GM18870 (cell line): ENCODE measurements at regions not wholly inside any gene's neighbourhood (a gene's known extent, or its start where the extent isn't known, plus 50 kb on each side); places are given as distances from the start of the nearest gene placed in this dataset.
"Not testable (repeated sequence)": the region's sequence is repeated elsewhere in the genome, so short reads cannot be mapped to it uniquely, and the experiment has no call there.

Experiments
- ATAC-seq: cut with Tn5 transposase; IDR thresholded peaks from one replicate; pipeline ENCODE4 v1.9.1; 2021; ENCODE audit warnings: moderate library complexity; ENCODE audit not compliant: unreplicated experiment

- ATAC-seq = no peak
Measured at GRCh38 chr22:48834404-48834803, 993.3 kb downstream of the BRD1 start.

DNA sequence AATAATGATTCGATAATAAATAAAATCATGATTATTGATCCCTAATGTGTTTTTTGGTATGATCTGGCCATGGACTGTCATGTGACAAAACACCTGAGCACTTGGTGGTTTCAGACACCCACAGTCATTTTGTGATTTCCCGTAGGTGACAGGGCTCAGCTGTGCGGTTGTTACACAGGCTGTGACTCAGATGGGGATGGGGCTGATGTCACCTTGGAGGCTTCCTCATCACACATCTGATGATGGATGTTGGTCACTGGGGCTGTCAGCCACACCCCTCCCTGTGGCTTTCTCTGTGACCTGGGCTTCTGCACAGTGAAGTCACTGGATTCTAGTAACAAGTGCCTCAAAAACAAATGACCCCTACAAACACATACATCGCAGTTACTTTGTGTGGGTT, 995.1 kb downstream of the BRD1 start:
- no peak for ATAC-seq

DNA sequence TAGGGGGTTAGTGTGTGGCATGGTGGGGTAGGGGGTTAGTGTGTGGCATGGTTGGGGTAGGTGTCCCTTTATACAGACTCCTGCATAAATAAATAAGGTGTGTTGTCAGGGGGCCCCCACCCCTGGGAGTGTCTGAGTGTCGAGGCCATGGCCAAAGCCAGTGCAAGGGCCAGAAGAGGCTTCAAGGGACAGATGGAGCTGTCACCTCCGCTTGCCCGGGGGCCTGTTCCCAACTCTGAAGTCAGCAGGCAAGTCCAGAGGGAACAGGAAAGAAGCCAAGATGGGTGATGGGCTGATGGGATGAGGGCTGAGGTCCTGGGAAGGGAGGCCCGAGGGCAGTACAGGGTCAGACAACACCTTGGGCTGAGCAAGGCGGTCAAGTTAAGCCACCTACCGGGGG, 997.8 kb downstream of the BRD1 start:
- no peak for ATAC-seq

DNA sequence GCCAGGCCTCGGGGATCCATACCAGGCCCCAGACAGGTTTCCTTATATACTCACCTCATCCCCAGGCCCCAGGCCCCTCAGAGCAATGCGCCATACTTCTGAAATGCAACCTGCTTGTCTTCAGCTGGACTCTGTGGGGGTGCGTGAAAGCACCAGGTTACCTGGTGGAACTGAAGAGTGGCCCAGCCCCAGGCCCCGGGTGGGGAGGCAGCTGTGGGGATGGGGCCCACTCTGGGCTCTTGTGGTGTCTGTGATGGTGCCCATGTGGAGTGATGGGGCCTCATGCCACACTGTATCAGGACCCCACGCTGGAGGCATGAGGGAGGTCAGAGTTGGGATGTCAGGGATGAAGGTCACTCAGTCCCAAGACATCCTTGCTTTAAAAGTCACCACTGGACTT, 999.0 kb downstream of the BRD1 start:
- no peak for ATAC-seq

DNA sequence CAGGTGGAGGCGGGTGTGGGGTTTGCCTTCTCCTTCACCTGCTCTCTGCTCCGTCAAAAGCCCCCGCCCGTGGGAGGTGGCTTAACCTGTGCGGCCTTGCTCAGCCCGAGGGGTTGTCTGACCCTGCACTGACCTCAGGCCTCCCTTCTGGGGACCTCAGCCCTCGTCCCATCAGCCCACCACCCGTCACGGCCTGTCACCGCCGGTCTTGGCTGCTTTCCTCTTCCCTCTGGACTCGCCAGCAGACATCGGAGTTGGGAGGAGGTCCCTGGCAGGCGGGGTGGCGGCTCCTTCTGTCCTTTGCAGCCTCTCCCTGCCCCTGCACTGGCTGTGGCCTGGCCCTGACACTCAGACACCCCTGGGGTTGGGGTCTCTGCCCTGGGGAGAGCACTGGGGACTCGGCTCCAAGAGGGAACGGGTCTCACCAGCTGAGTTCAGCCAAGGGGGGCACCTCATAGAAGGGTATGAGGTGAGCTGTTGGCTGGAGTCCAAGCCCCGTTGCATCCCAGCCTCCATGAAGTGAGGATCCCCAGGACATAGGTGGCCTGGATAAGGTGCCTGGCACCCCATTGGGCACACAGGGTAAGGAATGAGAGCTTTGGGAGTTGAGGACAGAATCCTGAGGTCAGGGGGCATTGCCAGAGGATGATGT, 999.6 kb downstream of the BRD1 start:
- ATAC-seq = no peak

- no peak for ATAC-seq
Measured at GRCh38 chr22:48827268-48827846, 1000.3 kb downstream of the BRD1 start.

DNA sequence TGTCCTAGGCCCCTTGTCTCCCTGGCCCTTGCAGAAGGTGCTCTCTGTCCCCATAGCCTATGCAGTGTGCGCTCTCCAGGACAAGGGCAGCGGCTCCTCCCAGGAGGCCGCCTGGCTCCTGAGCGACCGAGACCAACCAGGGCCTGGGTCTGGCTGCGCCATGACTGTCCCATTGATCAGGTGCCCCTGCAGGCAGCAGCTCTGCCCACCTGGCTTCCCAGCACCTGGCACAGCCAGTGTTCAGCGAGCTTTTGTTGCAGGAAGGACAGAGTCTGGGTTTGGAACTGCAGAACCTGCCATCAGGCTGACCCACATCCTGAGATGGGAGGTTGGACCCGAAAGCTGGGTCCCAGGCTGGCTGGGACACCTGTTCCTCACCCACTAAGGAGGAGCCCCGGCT, 1001.1 kb downstream of the BRD1 start:
- no peak for ATAC-seq

- no peak for ATAC-seq
Measured at GRCh38 chr22:48825802-48826520, 1001.7 kb downstream of the BRD1 start.

DNA sequence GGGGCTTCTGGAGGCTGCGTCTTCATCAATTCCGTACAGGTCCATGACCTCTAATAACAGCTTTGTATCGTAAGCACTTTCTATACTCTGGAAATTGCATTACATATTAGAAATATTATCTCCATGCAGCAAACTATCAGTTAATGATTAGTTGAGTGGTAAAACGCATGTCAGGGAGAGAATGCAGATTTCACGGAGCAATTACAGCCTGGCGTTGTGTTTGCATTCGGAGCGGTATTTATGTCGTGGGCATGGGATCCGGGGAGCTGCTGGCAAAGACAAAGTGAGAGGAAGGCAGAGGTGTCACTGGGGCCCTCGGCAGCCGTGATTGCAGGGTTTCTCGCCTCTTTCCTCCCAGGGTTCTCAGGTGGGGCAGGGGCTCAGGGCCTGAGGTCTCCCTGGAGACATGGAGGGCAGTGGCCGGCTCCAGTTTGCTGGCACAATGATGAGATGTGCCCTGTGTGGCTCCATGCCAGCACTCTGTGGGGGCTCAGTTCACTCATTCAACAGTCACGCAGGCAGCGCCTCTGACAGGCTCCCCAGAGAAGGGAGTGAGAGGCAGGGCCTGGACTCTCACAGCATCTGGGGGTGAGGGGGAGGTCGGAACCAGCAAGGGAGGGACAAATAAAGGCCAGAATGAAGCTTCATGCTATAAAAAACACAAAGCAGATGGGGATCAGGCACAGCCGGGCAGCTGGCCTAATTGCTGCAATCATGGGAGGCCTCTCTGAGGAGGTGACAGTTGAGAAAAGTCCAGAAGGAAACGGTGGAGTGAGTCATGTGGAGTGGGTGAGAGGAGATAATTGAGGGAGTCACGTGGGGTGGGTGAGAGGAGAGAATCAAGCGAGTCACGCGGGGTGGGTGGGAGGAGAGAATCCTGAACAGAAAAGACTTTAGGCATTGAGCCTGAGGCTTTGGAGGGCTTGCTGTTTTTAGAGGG, 1002.7 kb downstream of the BRD1 start:
- no peak for ATAC-seq

GRCh38 chr22:48823941-48824340, 1003.7 kb downstream of the BRD1 start:
- no peak for ATAC-seq

DNA sequence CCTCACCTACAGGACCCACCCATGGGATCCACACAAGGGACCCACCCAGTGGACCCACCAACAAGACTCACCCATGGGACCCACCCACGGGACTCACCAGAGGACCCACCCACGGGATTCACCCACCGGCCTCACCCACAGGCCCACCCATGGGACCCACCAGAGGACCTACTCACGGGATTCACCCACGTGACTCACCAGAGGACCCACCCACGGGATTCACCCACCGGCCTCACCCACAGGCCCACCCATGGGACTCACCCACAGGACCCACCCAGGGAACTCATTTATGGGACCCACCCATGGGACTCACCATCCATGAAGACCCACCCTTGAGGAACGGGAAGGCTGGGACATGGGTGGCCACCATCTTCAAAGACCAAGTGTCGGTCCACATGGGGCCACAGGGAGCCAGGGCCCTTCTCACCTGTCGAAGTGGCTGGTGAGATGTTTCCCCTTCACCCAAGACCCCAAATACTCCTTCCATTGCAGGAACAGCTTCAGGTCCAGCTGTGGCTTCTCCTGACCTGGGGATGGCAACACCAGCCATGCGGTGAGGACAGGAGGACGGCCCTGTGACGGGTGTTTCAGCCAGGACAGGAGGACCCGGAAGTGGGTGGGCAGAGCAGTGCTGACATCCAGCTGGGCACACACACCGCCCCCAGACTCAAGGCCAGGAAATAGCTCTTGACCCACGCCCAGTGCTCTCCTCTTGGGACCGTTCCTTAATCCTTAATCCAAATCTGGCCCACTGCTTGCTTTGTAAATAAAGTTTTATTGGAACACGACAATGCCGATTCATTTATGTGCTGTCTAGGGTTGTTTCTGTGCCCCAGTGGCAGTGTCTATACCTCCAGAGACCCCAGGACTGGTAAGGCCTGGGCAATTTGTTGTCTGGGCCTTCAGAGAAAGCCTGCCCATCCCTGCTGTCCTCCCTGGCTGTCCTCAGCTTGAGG, 1005.1 kb downstream of the BRD1 start:
- ATAC-seq = no peak

DNA sequence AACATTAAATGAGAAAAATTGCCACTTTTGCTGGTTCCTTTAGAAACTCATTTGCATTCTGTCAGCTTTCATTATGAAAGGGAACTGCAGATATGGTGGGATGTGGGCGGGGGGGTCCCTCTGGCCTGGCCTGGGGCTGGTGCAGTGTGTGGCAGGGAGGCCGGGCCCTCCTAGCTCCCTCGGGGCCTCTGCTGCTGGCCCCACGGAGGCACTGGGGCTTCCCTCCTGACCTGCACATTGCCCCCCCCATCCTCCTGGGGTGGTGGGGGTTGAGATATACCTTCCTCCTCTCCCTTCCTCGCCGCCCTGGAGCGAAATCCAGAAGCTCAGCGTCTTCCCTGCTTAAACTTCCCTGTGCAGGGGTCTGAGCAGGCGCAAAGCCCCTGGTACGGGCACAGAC, 1005.9 kb downstream of the BRD1 start:
- no peak for ATAC-seq

DNA sequence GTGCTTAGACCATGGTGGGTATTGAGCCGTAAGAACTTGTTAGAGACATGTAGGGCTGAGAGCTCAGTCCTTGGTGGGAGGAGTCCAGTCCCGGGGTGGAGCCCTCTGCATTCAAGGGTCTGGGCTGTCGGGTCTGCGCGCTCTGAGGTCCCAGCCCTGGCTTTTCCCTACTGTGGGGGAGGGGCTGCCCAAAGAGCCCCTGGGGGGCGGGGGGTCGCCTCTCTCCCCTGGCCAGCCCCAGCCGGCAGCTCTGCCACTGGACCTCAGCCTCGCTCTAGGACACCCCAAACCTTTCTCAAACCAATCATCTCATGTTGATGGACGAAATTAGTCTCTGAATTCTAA, 1006.4 kb downstream of the BRD1 start:
- no peak for ATAC-seq

GRCh38 chr22:48820481-48821345, 1007.0 kb downstream of the BRD1 start:
- no peak for ATAC-seq

GRCh38 chr22:48819961-48820360, 1007.7 kb downstream of the BRD1 start:
- ATAC-seq = no peak

DNA sequence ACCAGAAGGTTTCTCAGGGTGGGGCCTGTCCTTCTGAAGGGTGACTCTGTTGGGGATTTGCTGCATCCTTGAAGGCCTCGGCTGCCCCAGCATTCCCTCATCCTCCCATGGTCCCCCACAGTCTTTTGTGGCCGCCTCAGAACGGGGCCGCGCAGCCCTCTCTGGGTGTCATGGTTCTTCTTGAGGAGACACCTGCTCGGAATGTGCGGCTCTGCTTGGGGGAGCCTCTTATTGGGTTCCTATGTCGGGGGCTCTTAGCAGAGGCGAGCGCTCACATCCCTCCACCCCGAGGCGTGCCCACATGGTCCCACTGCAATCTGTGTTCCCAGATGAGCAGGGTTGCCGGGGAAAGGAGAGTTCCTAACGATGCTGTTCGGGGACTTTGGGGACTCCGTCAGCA, 1008.4 kb downstream of the BRD1 start:
- ATAC-seq = no peak

DNA sequence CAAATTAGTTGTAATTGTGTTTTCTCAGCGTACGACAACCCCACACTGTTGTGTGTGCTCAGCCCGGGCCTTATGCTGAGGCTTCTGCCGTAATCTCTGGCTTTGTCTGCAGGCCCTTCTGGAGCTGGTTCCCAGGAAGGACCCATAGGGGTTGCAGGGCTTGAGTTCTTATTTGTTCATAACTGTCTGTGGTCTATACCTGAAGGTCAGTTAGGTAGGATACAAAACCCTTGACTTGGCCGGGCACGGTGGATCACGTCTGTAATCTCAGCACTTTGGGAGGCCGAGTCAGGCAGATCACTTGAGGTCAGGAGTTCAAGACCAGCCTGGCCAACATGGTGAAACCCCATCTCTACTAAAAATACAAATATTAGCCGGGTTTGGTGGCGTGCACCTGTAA, 1010.2 kb downstream of the BRD1 start:
- ATAC-seq = not testable (repeated sequence)

DNA sequence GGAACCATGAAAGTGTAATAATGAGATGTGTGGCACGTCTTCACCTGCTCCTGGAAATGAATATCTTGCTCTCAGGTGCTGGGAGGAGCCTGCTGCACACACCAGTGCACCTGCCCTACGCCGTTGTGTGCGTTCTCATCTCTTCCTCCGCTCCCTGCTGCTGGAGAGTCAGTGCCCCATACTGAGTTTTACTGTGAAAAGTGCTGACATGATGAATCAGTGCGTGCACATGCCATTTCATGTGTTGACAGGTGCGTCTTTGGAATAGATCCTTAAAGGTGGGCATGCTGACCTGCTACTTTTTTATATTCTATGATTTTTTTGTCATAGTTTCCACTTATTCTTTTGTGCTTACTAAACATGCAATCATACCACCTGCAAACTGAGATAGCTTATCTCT, 1015.8 kb downstream of the BRD1 start:
- no peak for ATAC-seq
